ENCODE measurements at regions not wholly inside any gene's neighbourhood (a gene's known extent, or its start where the extent isn't known, plus 50 kb on each side); places are given as distances from the start of the nearest gene placed in this dataset.

DNA sequence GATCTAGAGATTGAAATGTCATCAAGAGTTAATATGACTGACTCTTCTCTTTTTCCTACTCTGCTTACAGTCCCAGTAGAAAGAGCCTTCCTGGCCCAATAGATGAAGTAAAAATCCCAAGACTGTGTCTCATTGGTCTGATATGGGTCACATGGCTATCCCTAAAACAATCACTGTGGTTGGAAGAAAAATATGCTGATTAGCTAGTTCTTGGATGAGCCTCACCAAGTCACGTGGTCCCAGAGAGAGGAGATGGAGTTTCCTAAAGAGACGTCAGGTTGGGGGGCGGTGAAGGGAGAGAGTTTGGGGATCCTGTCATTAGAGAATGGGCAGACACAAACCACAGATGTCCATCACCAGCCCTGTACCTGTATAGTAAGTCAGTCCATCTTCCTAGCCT lies 466.3 kb downstream of the HAPSTR1 start (continued):
- TF ChIP-seq, protein P1, sequence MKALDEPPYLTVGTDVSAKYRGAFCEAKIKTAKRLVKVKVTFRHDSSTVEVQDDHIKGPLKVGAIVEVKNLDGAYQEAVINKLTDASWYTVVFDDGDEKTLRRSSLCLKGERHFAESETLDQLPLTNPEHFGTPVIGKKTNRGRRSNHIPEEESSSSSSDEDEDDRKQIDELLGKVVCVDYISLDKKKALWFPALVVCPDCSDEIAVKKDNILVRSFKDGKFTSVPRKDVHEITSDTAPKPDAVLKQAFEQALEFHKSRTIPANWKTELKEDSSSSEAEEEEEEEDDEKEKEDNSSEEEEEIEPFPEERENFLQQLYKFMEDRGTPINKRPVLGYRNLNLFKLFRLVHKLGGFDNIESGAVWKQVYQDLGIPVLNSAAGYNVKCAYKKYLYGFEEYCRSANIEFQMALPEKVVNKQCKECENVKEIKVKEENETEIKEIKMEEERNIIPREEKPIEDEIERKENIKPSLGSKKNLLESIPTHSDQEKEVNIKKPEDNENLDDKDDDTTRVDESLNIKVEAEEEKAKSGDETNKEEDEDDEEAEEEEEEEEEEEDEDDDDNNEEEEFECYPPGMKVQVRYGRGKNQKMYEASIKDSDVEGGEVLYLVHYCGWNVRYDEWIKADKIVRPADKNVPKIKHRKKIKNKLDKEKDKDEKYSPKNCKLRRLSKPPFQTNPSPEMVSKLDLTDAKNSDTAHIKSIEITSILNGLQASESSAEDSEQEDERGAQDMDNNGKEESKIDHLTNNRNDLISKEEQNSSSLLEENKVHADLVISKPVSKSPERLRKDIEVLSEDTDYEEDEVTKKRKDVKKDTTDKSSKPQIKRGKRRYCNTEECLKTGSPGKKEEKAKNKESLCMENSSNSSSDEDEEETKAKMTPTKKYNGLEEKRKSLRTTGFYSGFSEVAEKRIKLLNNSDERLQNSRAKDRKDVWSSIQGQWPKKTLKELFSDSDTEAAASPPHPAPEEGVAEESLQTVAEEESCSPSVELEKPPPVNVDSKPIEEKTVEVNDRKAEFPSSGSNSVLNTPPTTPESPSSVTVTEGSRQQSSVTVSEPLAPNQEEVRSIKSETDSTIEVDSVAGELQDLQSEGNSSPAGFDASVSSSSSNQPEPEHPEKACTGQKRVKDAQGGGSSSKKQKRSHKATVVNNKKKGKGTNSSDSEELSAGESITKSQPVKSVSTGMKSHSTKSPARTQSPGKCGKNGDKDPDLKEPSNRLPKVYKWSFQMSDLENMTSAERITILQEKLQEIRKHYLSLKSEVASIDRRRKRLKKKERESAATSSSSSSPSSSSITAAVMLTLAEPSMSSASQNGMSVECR (CRISPR knock-in tag; IDR thresholded peaks at IDR 0.05): no peak
- TF ChIP-seq C11orf30 (IDR thresholded peaks at IDR 0.05; ENCODE audit: low read depth) (peak; percentile 65), TEAD4 (IDR thresholded peaks at IDR 0.05; ENCODE audit: low read length) (no peak), TEAD4 (CRISPR knock-in tag; IDR thresholded peaks at IDR 0.05; ENCODE audit: borderline replicate concordance) (no peak), FOXJ3 (CRISPR knock-in tag; IDR thresholded peaks at IDR 0.05) (no peak)

DNA sequence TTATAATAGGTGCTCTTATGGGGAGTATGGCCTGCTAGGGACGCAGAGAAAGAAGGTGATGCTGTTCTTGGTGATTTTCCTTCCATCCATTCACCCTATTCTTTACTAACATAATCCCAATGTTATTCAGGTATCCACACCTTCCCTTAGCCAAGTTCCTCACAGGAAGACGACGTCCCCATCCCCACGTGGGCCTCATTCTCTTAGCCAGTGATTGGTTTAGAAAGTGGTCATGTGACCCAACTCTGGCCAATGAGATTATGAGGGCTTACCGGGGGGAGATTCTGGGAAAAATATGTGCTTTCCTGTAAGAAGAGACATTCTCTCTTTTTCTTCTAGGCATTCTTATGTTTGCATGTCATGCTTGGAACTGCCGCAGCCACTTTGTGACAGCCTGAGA lies 474.7 kb downstream of the HAPSTR1 start:
- H2AFZ ChIP-seq (ENCODE audit: low read depth, low read length): peak overlapping the region; percentile 6; the same call in 1 of the 2 replicates
- intact Hi-C loops (cut with micrococcal nuclease): no loop called here
- ChIA-PET POLR2A (no interaction called here), CTCF (ENCODE audit: low intra/inter-chr PET ratio) (no interaction called here)
- H3K4me2 ChIP-seq (ENCODE audit: insufficient read depth, low read length): no peak overlapping the region
- no peaks in the 10 kb centered on the region for H3K9me1 ChIP-seq (ENCODE audit: control insufficient read depth, insufficient read depth, low read length)
- H3K27ac ChIP-seq (ENCODE audit: extremely low read depth, low read depth, low read length): no peak overlapping the region
- H3K4me3 ChIP-seq: no peak overlapping the region
- FAIRE-seq (no peak), ATAC-seq (no peak), DNase-seq (ENCODE audit: extremely low read depth in 1 of 4, low spot score in 3 of 4) (peak in 3 of 4 experiments; percentile 14 to 31 (median 28))
- in situ Hi-C loops (cut with MboI): no loop called here
- no peaks in the 10 kb centered on the region for H3K79me2 ChIP-seq (ENCODE audit: control insufficient read depth, insufficient read depth, low read length)
- H3K36me3 ChIP-seq (ENCODE audit: control insufficient read depth, insufficient read depth, low read length): no peaks in the 10 kb centered on the region
- 1% methylated on average over 6 of the region's 6 CpGs for WGBS (ENCODE audit: insufficient coverage, low coverage, missing lambda C conversion rate)
- no peak overlapping the region for H3K9ac ChIP-seq (ENCODE audit: insufficient read depth in 1 of 2, low read depth in 2 of 2, low read length in 2 of 2)
- no peaks in the 10 kb centered on the region for H3K4me1 ChIP-seq (replicated peaks in 1 of 2; ENCODE audit: control insufficient read depth in 2 of 2, insufficient read depth in 2 of 2, low read length in 2 of 2)
- H3K27me3 ChIP-seq (ENCODE audit: control insufficient read depth in 2 of 2, insufficient read depth in 2 of 2, low read length in 2 of 2): peaks cover 0 to 13% of the 10 kb centered on the region in 2 experiments; a peak in 2 of 5 replicates
- no peaks in the 10 kb centered on the region for H4K20me1 ChIP-seq (replicated peaks; ENCODE audit: control insufficient read depth, insufficient read depth, low read length)
- no peaks in the 10 kb centered on the region for H3K9me3 ChIP-seq (replicated peaks; ENCODE audit: control insufficient read depth, insufficient read depth, low read depth, low read length)
- no TSS peak for BruUV-seq (replicated peaks)
- 0 out of 2 replicates have a peak, but pooled peaks have one; percentile 15 for TF ChIP-seq CBFA2T2 (conservative IDR thresholded peaks at IDR 0.05)
